Inflammatory macrophage treated with lipopolysaccharide for 1 hour (primary cell): ENCODE measurements at regions not wholly inside any gene's neighbourhood (a gene's known extent, or its start where the extent isn't known, plus 50 kb on each side); places are given as distances from the start of the nearest gene placed in this dataset.

Experiments used
- DNase-seq, 2 donors: peaks; one replicate each; pipeline ENCODE4 v3.0.0-alpha.2; 2020 to 2022

DNA sequence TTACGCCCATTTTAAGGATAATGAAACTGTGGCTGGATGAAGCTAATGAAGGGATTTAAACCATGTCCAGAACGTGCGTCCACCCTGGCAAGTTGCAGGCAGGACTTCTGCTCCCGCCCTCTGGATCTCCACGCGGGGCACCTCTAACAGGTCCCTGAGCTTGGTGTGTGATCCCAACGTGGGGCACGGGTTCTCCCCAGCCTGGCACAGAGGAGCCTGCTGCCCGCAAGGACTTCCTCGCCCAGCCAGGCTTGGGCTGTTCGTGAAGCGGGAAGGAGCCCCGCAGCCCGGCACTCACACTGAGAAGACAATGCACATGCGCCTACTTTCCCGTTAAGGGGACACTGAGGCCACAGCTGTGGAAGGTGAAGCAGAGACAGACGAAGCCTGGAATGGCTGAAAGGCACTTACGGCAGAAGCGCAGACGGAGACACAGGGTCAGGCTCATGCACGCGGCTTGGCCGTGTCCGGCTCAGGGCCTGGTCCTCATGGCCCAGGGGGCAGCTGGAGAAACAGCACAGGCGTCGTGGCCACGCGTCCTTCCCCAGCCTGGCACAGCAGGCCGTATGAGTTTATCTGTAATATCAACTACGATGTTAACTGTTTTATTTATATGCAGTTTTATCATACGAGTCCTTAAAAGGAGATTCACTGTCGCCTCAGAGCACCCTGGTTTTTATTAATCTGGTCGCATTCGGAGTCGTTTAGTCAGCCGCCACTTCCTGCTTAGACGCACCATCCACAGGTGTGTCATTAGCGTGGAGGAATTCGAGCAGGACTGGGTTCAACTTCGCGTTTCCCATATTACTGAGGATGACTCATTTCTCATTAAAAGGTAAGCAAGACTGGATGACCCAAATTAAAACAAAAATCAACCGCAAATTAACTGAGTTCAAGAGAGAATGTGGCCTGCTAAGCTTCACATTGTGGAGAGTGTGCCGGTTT lies 835.9 kb downstream of the GALR1 start:
- no peak for DNase-seq

DNA sequence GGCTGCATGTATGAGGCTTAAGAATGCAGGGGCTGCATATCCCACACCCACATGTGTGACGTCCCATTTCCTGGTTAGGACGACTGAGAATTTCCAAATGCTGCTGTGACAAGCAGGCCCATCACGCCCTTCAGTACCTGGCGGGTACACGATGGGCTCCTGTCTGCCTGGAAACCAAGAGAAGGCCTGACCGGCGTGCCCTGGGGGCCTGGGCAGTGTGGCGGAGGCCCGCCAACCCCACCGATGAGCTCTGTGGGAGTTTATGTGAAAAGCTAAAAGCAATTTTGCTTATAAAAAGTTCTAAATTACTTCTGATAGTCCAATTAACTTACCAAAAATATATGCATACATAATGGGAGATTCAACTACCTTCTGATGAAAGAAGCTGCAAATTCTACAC lies 837.3 kb downstream of the GALR1 start:
- no peak for DNase-seq

DNA sequence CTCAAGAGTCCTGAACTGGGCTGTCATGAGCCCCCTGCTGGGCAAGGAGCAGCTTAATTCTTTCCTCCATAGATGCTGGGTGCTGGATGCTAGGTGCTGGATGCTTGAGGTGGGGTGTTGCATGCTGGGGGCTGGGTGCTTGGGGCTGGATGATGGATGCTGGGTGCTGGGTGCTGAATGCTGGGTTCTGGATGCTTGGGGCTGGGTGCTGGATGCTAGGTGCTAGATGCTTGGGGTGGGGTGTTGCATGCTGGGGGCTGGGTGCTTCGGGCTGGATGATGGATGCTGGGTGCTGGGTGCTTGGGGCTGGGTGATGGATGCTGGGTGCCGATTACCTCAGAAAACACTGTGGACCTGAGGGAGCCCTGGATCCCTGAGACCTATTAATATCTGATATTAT lies 837.7 kb downstream of the GALR1 start:
- no peak for DNase-seq

DNA sequence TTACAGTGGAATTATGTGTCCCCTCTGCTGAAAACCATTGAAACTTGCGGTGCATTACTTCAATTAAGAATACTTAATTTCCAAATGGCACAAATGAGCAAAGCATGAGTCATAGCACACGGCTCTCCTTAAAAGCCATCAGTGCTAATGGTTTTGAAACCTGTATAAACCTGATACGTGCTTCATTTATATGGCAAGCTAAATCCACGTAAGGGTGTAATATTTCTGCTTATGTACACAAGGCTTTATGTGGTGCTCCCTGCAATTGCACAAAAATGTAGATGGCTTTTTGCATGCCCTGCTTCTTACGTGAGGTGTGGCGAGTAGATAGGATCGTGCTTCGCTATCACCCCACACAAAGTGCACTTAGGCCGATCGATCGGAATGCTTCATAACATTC lies 840.9 kb downstream of the GALR1 start:
- no peak for DNase-seq

DNA sequence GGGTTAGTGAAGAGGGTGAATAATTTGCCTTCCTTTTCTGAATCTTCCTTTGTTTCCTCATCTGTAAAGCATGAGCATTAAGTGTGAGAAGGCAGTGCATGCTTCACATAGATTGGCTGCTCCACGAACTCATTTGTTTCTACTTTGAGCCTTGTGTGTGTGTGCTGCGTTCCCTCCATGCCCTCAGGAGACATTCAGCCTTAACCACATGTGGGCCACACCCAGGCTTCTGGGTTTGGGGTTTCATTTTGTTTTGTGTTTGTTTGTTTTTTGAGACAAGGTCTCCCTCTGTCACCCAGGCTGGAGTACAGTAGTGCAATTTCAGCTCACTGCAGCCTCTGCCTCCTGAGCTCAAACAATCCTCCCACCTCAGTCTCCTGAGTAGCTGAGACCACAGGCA lies 843.3 kb downstream of the GALR1 start:
- no peak for DNase-seq

DNA sequence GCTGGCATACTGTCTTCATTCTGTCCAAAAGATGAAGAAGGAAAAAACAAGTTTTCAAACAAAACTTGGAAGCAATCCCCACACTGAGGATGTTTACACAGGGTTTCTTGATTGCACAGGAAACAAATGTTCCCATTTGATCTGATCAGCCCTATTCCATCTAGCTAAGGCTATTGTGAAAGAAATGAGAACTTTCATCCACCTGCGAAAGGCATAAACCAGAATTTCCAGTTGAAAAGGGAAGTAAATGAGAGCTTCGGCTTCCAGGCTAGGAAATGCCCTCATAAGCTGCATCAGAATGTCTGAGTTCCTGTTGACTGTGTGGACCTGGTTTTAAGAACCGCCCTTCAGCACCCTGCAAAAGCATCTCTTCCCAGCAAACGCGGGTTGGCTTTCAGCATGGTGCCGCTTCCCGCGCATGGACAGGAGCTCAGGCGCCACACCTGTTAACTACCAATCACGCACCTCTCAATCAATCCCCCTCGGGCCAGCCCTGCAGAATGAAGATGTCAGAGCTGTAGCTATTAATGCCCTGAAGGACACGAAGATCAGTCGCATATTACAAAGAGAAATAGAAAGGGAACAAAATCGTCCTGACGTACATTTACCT lies 850.4 kb downstream of the GALR1 start:
- no peak for DNase-seq

DNA sequence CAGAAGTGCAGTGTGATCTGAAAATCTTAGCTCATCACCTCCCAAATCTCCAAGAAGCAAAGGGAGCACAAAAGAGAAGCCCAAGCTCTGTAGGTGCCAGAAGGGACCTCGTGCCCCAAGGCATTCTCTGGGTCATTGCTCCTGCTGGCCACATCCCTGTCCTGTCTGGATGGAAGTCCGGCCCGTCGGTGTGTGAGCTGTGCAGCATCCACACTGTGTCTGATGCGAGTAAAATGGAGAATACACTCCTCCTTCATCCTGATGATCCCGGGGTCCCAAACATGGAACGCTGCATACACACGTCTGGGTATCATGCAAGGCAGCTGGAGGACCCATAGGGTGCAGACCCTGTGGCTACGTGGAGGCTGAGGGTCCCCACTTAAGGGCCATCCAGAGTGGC lies 851.4 kb downstream of the GALR1 start:
- DNase-seq, result no peak

DNA sequence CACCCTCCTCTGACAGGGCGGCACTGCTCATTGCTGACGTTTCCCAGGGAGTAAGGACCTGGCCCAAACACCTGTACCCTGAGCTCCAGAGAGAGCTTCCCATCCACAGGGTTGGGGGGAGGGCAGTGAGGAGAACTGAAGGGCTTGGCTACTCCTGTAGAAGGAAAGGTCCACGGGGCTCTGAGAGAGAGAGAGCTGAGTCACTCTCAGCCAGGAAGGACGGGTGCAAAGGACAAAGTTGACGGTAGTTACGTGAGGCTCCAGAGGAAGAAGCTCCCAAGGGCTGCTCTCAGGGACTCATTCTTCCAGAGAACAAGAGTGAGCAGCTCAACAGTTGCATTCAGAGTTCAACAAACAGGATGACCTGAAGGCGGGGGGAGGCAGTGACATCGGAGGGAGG lies 852.5 kb downstream of the GALR1 start:
- no peak for DNase-seq

DNA sequence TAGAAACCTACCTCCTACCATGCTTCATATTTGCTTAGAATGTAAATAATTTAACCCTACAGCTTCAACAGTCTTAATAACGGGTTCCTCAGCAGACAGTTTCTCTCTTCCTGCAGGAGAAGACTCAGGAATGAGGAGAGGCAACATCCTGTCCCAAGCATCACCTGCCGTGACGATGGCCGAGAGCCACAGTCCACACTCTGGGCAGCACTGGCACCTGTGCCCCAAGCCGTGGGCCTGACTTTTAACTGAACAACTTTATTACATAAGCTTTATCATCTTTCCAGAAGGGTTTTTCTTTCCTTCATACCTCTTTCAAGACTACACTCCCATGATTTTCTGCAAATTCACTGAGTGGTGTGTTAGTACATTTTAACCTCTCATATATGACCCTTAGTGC lies 856.0 kb downstream of the GALR1 start:
- no peak for DNase-seq

DNA sequence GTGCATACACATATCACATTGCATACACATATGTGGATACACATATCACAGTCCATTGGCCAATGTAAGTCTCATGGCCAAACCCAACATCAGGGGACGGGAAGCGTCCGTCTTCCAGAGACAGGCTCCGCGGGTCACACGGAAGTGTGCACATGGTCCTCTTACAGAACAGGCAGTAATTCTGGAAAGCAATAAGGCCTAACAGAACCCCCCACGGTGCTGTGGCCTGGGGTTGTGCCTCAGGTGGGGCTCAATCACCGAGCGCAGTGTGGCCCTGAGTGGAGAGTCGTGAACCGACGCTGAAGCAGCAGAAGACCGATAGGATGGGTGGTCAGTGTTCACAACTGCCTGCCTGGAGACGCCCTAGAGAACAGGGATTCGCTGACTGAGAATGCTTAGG lies 857.3 kb downstream of the GALR1 start:
- no peak for DNase-seq

DNA sequence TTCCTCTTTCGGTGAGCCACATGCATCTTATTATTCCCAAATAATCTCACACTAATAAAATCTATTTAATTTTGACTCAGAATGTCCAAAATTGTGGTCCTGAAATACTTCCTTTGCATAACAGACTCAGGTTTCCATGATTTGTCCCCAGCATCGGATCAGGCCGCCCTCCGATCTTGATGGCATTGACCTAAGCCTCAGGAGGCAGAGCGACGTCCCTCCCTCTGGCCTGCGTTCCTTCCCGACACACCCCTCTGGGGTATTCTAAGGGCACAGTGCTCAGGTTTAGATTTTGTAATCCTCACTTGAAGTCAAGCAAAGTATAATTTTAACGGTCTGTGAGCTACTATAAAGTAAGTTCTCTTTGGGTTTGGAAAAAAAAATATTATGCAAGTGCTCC lies 857.7 kb downstream of the GALR1 start:
- DNase-seq, result no peak

DNA sequence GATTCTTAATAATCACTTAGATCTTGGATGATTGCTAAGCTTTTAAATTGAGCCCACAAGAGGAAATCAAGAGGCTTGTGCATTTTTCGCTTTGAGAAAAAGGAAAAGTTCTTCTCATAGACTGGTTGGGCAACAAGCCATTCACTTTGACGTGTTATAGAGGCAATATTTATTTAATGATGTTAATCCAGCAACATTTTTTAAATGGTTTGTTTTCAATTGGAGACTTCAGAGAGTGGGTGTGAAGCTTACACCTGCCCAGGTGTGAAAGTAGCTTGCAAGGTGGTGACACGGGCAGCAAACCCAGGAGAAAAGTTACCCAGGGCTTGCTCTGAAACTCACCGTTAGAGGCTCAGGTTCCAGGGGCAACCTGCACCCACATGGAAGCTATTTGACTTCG lies 858.9 kb downstream of the GALR1 start:
- no peak for DNase-seq

DNA sequence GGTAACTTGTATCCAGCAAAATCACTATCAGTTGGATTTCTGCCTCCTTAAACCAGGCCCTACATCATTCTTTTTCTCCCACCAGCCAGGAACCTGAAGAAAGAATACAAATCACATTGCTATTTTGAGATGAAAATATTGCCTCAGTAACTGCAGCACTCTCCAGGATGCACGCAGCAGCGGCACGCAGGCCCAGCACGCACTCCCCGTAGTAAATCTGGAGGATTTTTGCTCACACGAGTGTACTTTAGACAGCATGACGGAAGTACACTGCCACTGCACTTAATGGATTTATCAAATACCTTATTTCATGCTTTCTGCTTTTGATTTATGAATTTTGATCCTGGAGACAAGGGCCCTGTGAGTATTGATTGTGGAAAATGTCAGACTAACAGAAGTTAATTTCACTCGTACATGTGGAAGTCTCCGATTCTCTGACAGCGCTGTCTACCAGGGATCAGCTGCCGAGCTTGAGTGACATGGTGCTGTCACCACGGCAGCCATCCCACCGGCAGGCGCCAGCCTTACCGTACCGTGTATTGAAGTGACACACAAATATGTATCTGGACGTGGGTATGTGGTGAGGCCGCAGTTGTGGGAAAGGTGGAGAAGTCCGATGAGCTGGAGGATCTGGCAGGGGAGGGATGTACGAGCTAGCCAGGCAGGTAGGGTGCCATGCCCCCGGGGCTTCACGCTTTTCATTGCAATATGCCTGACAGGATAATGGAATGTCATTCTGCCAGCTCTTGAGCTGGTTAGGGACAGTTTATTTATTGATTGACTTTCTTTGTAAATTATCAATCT lies 863.7 kb downstream of the GALR1 start:
- DNase-seq, result no peak

DNA sequence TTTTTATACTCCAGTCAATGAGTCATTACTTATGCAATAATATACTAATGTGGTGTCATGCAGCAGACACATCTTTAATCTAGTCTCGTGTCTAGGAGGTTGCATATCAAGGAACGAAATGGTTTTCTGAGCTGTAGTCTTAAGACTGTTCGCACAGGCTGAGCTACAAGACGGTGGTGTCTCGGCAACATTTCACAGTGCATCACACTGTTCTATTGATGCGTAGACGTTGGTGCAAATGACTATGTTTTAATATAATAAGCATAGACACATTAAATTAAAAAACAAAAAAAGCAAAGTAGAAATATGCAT lies 864.2 kb downstream of the GALR1 start:
- no peak for DNase-seq

DNA sequence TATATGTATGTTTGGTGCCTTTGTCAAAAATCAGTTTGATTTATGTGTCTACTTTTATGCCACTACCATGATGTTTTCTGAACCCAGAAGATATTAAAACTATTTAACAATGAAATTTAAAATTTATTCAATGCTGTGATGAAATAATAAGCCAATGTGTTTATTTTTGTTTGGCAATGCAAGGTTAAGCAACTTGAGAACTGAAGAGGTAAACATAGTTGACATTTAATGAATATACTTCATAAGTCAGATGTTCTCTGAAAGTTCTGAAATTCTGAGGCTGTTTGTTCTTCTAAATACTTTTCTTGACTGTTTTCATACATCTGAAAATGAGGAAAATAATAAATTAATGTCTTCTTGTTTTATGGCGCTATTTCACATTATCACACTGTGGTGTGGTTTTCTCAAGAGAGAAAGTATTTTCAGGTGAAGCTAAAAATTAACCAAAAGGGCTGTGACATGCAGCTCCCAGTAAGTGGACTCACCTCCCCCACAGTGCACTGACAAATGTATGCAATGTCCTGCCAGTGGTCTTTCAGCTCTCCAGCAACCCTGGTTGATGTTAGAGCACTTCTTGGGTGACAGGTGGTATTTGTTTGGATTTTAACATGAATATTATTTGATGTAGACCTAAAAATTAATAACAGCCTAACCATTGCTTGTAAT lies 863.6 kb upstream of the SALL3 start:
- DNase-seq, result no peak

DNA sequence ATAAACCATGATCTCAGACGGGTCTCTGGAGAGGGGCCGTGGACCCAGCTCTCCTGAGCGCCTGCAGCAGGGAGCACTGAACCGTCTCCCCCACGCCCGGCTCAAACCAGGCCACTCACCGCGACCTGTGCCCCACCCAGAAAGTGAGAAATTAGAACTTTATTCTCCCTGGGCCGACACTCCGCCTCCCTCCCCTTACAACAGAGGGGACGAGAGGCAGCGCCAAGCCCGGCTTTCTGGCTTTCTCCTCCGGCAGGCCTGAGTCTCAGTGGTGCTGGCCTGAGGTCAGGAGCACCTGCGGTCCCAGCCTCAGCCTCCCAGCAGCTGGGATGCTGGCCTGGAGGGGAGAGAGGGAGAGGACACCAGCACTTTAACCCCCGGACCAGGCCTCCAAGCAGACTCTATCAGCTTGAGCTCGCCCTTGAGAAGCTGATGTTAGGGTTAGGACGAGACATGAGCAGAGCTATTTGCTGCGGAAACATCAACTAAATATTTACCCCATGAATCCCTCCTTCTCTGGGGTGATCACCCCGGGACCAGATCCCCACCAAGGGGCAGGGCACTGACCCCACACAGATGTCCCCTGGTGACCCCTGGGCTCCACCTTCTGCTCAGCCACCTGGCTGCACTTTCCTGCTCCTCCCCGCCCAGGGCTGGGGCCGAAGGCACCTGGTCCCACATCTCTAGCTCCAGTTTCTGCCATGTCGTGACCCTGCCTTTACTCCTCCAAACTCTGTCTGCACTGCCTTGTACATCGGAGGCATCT lies 856.3 kb upstream of the SALL3 start:
- DNase-seq, result no peak

DNA sequence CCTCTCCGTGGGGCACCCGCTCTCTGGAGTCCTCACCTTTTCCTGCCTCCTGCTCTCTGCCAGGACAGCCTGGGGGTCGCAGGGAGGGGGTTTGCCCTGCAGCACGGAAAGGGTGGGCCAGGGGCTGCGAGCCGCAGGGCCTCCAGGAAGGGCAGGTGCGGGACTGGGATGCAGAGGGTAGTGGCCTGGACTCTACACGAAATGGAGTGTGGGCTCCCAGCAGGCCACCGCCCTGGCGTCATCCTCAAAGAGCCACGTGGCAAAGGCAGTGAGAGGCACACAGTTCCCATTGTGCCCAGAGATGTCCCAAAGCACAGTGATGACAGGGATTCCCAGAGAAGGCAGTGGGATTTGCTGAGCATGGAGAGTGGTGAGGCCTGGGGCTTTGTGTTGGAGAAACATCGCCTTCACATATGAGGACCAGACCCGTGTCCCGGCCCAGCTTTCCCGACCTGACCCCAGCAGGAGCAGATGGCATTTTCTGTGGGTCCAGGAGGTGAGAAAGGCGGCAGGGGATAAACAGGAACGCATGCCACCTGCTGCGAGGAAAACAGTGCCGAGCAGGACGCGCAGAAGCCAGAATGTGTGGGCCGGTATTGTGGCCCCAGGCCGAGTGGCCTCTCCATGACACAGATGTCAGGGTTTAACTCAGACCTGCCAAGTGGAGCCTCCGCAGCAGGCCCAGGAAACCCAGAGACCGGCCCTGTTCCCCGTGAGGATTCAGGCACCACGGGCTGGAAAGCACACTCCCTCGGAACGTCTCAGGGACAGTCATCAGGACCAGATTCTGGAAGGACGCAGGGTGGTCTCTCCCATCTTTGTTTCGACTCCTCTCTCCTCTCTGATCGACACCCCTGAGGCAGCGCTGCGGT lies 855.5 kb upstream of the SALL3 start:
- DNase-seq, result no peak

DNA sequence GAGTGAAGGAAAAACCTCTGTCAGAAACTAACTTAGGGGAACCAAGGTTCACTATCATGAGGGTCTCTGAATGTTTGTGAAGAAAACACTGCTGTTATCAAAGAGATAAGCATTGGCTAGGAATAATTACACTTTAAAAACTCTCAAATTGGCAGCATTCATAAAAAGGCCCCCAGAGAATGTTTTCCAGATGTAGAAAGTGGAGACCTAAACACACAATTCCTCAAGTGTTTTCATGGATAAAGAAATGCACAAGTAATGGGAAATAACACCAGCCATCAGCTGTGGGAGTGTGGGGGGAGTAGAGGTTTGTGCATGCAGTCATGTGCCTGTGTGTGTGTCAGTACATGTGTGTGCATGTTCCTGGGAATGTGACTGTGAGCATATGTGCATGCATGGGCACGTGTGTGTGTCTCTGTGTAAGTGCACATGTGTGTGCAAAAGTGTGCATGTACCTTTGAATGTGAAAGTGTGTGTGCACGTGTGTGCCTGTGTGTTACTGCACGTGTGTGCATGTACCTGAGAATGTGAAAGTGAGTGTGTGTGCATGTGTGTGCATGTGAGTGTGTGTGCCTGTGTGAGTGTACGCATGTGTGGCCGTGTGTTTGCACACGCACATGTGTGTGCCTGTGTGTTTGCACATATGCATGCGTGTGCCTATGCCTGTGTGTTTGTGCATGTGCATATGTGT lies 854.3 kb upstream of the SALL3 start:
- DNase-seq, result no peak

DNA sequence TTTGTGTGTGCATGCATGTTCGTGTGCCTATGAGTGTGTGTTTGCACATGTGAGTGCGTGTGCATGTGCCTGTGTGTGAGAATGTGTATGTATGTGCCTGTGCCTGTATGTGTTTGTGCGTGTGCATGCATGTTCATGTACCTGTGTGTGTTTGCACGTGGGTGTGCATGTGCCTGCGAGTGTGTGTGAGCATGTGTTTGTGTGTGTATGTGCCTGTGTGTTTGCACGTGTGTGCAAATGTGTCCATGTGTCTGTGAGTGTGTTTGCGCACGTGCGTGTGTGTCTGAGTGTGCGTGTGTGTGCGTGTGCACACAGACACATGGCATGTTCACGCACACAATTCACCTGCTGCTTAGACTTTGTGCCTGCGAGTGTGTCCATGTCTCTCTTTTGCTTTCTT lies 853.5 kb upstream of the SALL3 start:
- no peak for DNase-seq

DNA sequence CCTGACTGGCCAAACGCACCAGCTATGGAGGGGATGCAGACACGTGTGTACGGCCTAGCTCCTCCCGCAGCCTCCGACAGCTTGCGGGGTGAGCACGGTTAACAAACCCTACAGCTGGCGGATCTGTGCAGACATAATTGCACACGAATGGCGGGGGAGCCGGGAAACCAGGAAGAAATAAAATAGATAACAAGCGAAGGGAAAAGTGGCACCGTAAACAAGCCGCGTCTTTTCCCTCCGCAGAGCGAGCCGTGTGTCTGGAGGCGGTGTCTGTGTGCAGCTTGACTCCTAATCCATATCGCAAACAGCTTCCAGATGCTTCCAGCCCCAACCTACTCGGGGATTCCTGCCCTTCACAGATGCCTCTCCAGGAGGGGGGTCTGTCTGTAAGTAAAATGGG lies 853.1 kb upstream of the SALL3 start:
- no peak for DNase-seq

DNA sequence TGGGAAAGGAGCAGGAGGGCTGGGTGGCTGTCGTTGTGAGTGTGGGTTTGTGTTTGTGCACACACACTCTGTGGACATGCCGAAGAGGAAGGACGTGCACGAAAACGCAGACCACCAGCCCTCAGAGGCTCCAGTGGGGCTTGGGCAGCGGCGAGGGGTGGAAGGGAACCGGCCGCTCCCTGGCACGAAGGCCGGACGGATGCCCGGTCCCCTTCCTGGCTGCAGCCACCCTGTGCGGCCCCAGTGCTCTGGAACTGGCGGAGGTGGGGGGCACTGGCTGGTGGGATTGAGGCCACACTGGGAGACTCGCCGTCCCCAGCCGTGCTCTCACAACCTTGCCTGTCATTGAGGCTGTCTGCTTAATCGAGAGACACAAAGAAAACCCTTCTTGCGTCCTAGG lies 852.6 kb upstream of the SALL3 start:
- DNase-seq, result no peak
